ENCODE measurements at regions not wholly inside any gene's neighbourhood (a gene's known extent, or its start where the extent isn't known, plus 50 kb on each side); places are given as distances from the start of the nearest gene placed in this dataset.

- no peaks in the 10 kb centered on the region for H3K36me3 ChIP-seq (ENCODE audit: control insufficient read depth, low read depth, low read length)
- H3K27me3 ChIP-seq (ENCODE audit: control insufficient read depth, insufficient read depth, low read length): no peaks in the 10 kb centered on the region
- H3K9me3 ChIP-seq (ENCODE audit: control insufficient read depth, low read depth, low read length): no peaks in the 10 kb centered on the region
- H3K4me3 ChIP-seq (ENCODE audit: low read length): no peak overlapping the region
- no peak overlapping the region for H3K9ac ChIP-seq (ENCODE audit: low read length)
- H3K4me1 ChIP-seq (ENCODE audit: control insufficient read depth, low read depth, low read length): no peaks in the 10 kb centered on the region
- H3K27ac ChIP-seq (ENCODE audit: low read length): no peak overlapping the region
These were observed 67.3 kb upstream of the CDH10 start for GRCh38 chr5:24712047-24712446.

- Histone ChIP-seq H3K4me3 (ENCODE audit: low read length) (no peak overlapping the region), H3K27me3 (ENCODE audit: control insufficient read depth, insufficient read depth, low read length) (no peaks in the 10 kb centered on the region), H3K27ac (ENCODE audit: low read length) (no peak overlapping the region)
These were observed 59.2 kb upstream of the CDH10 start for GRCh38 chr5:24703934-24704333.

More at GRCh38 chr5:24703934-24704333, 59.2 kb upstream of the CDH10 start:
- H3K9me3 ChIP-seq (ENCODE audit: control insufficient read depth, low read depth, low read length): no peaks in the 10 kb centered on the region
- H3K36me3 ChIP-seq (ENCODE audit: control insufficient read depth, low read depth, low read length): no peaks in the 10 kb centered on the region
- peaks cover 7% of the 10 kb centered on the region for H3K4me1 ChIP-seq (ENCODE audit: control insufficient read depth, low read depth, low read length)
- no peak overlapping the region for H3K9ac ChIP-seq (ENCODE audit: low read length)
